A549 (cell line): ENCODE measurements at regions not wholly inside any gene's neighbourhood (a gene's known extent, or its start where the extent isn't known, plus 50 kb on each side); places are given as distances from the start of the nearest gene placed in this dataset.

Source experiments
- CHD4 ChIP-seq: fragments of 200-600 bp; sonication (generic); IDR thresholded peaks from 2 replicates; pipeline ENCODE4 v1.6.1; 2016; ENCODE audit warnings: antibody characterized with exemption, mild to moderate bottlenecking, borderline replicate concordance
- CTCF ChIP-seq: fragments of >200 bp; sonication (Bioruptor Twin); formaldehyde crosslinking; IDR thresholded peaks from 3 replicates; pipeline ENCODE4 v1.5.1; 2016
- MAX ChIP-seq: IDR thresholded peaks from 2 replicates; pipeline ENCODE4 v1.6.1; 2012
- POLR2A ChIP-seq: IDR thresholded peaks from 2 replicates; pipeline ENCODE4 v1.6.1; 2012; ENCODE audit warnings: mild to moderate bottlenecking, low read length
- TF ChIP-seq, protein P1 (sequence below): IDR thresholded peaks from 2 replicates; pipeline ENCODE4 v1.6.1; 2012

DNA sequence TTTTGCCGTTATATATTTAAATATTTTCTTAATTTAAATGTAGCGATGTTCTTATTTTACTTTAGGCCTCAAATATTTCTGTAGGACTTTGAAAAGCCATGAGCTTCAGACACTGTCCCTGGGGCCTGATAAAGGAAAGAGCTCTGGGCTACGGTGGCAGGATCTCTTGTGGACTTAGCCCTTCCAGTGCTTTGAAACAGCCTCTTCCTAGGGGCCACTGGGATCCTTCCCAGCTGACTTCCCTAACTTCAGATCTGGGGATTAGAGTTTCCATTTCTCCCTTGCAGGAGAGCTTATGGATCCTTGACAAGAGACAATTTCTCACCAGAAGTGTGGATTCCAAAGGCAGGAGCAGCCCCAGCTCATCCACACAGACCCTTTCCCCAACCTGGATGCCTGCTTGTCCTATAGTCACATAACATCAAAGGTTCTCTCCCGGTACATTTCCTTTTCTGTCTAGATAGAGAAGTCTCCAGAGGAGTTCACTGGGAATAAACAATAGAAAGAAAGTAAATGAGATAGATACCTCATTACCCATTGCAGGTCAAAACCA, 221.4 kb downstream of the TTC6 start:
- no peak for TF ChIP-seq CHD4
- no peak for TF ChIP-seq CTCF
- TF ChIP-seq MAX, result no peak
- TF ChIP-seq, protein P1, sequence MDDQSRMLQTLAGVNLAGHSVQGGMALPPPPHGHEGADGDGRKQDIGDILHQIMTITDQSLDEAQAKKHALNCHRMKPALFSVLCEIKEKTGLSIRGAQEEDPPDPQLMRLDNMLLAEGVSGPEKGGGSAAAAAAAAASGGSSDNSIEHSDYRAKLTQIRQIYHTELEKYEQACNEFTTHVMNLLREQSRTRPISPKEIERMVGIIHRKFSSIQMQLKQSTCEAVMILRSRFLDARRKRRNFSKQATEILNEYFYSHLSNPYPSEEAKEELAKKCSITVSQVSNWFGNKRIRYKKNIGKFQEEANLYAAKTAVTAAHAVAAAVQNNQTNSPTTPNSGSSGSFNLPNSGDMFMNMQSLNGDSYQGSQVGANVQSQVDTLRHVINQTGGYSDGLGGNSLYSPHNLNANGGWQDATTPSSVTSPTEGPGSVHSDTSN, result no peak
- no peak for TF ChIP-seq POLR2A
